Osteocyte (in vitro differentiated cells): ENCODE measurements at regions not wholly inside any gene's neighbourhood (a gene's known extent, or its start where the extent isn't known, plus 50 kb on each side); places are given as distances from the start of the nearest gene placed in this dataset.

ENCODE experiments used
- DNase-seq: peaks from one replicate; pipeline ENCODE4 v3.0.0; 2021; ENCODE audit warnings: mixed read lengths; ENCODE audit not compliant: unreplicated experiment; ENCODE audit errors: extremely low spot score
- H3K27ac Mint-ChIP-seq: one replicate; pipeline ENCODE4 v1.8.0; 2021; ENCODE audit warnings: mild to moderate bottlenecking, mixed read lengths; ENCODE audit not compliant: unreplicated experiment
- H3K27me3 Mint-ChIP-seq: one replicate; pipeline ENCODE4 v1.8.0; 2021; ENCODE audit warnings: mixed read lengths; ENCODE audit not compliant: unreplicated experiment
- H3K36me3 Mint-ChIP-seq: one replicate; pipeline ENCODE4 v1.8.0; 2021; ENCODE audit warnings: mixed read lengths; ENCODE audit not compliant: unreplicated experiment
- H3K4me1 Mint-ChIP-seq: one replicate; pipeline ENCODE4 v1.8.0; 2021; ENCODE audit warnings: mixed read lengths; ENCODE audit not compliant: unreplicated experiment
- H3K4me3 Mint-ChIP-seq: one replicate; pipeline ENCODE4 v1.8.0; 2021; ENCODE audit warnings: mild to moderate bottlenecking, moderate library complexity, mixed read lengths; ENCODE audit not compliant: unreplicated experiment
- H3K9me3 Mint-ChIP-seq: one replicate; pipeline ENCODE4 v1.8.0; 2021; ENCODE audit warnings: mixed read lengths; ENCODE audit not compliant: unreplicated experiment
- CTCF ChIP-seq: fragments of 200-600 bp; sonication (generic); IDR thresholded peaks from 2 replicates; pipeline ENCODE4 v1.5.0; 2021; ENCODE audit warnings: antibody characterized with exemption, mild to moderate bottlenecking, moderate library complexity

- no peak for DNase-seq
- H3K4me3 Mint-ChIP-seq = no peak overlapping the region
- H3K27ac Mint-ChIP-seq = no peak overlapping the region
- no peak for TF ChIP-seq CTCF
- H3K27me3 Mint-ChIP-seq = no peaks in the 10 kb centered on the region
- peaks cover 6% of the 10 kb centered on the region for H3K9me3 Mint-ChIP-seq
- H3K4me1 Mint-ChIP-seq = no peaks in the 10 kb centered on the region
- H3K36me3 Mint-ChIP-seq = no peaks in the 10 kb centered on the region
Observed at GRCh38 chr3:145557405-145557804, 603.6 kb downstream of the PLOD2 start.

DNA sequence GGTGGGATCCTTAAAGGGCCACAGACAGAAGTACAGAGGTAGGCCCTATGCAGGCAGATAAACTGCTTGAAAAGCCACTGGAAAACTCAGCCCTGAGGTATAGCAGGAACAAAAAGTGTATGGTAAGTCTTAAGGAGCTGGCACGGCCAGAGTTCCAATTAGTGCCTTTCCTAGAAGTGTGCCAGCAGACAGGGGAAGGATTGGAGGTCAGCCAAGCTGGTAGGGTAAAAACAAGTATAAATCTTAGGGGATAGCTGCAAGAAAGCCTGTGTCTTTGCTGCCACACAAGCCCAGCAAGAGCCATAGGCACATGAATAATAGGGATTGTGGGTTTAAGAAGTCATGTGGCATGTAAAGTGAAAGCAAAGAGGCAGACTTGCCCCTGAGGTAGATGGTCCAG is 582.5 kb downstream of the PLOD2 start:
- Mint-ChIP-seq H3K27ac (no peak overlapping the region), H3K27me3 (no peaks in the 10 kb centered on the region), H3K4me3 (no peak overlapping the region), H3K9me3 (peaks cover 5% of the 10 kb centered on the region), H3K36me3 (no peaks in the 10 kb centered on the region), H3K4me1 (no peaks in the 10 kb centered on the region)
- no peak for DNase-seq
- TF ChIP-seq CTCF = no peak

DNA sequence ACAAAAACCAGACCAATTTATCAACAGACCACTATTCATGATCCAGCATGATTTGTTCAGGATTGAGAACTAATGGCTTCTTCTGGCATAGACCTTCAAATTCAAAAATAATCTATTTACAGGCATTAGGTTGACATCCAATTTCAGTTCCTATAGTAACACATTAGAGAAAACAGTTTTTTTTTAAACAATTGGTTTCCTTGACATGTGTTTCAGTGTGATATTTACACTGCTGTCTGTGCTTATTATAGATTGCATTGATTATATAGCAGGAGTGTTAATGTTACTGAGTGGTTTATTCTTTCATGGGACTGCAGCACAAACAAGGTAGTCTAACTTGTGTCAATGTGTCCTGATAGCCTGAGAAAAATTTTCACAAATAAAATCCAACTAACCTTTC is 579.3 kb downstream of the PLOD2 start:
- Mint-ChIP-seq H3K4me1 (no peaks in the 10 kb centered on the region), H3K36me3 (no peaks in the 10 kb centered on the region), H3K27me3 (no peaks in the 10 kb centered on the region), H3K27ac (no peak overlapping the region), H3K9me3 (peaks cover 5% of the 10 kb centered on the region), H3K4me3 (no peak overlapping the region)
- no peak for TF ChIP-seq CTCF
- DNase-seq = no peak

DNA sequence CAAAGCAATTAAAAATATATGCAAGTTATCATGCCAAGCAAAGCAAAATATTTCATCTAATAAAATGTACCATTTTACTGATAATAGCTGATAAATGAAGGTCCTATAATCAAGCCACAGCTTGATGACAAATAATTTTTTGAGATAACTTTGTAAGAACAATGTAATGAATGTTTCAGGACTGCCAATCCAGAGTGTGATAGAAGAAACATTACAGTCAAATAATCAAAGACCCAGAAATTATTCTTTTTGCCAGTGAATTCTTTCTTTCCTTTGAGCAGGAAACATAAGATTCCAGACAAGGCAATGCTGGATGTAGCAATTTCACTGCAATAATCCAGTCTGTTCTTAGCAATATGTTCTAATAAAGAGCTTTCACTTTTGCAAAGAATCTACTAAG is 556.1 kb downstream of the PLOD2 start:
- Mint-ChIP-seq H3K4me1 (no peaks in the 10 kb centered on the region), H3K36me3 (no peaks in the 10 kb centered on the region), H3K4me3 (no peak overlapping the region), H3K27ac (no peak overlapping the region), H3K9me3 (no peaks in the 10 kb centered on the region), H3K27me3 (peaks cover 3% of the 10 kb centered on the region)
- DNase-seq = no peak
- TF ChIP-seq CTCF = no peak

DNA sequence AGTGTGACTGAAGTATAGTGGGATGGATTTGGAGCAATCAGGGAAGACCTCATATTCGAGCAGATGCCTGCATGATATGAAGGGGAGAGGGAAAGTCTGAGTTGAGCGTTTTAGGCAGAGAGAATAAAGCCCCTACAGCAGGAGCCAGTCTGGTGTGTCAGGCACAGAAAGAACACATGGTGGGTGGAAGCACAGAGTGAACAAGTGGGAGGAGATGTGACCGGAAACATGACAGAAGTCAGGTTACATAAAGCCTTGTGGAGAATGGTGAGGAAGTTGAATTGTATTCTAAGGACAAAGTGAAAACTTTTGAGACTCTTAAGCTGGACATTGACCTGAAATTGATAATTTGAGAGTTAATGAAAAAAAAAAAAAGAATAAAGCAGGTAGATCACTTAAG is 541.0 kb downstream of the PLOD2 start:
- H3K27me3 Mint-ChIP-seq = peaks cover 3% of the 10 kb centered on the region
- H3K4me3 Mint-ChIP-seq = no peak overlapping the region
- H3K4me1 Mint-ChIP-seq = no peaks in the 10 kb centered on the region
- no peak overlapping the region for H3K27ac Mint-ChIP-seq
- no peak for DNase-seq
- peaks cover 5% of the 10 kb centered on the region for H3K9me3 Mint-ChIP-seq
- TF ChIP-seq CTCF = no peak
- H3K36me3 Mint-ChIP-seq = no peaks in the 10 kb centered on the region
